ENCODE measurements at regions not wholly inside any gene's neighbourhood (a gene's known extent, or its start where the extent isn't known, plus 50 kb on each side); places are given as distances from the start of the nearest gene placed in this dataset.

DNA sequence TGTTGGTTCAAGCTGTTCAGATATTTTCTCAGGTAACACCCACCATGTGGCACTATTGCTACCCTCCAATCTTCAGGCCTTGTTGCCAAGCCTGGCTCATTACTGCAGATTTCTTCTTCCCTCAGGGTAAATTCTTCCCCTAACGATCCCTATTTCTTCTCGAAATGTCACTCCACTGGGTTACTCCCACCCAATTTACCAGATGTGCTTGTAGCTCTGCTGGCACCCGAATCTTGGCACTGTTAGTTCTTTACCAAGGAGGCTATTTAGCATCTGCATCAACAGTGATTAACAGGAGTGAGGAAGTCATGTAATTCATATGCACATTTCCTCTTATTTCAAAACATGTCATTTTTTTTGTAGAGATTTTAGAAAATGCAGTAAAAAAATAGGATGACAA, 217.1 kb upstream of the CYRIA start (continued):
- no peak for TF ChIP-seq NRF1 (IDR thresholded peaks at IDR 0.05; ENCODE audit: low read depth, low read length)

- Histone ChIP-seq H3K4me2 (no peak overlapping the region), H3K9me2 (no peaks in the 10 kb centered on the region), H3K4me1 (ENCODE audit: control insufficient read depth in 1 of 2, insufficient read depth in 2 of 2, low read depth in 1 of 2, low read length in 1 of 2) (no peaks in the 10 kb centered on the region; a peak in 2 of 4 replicates), H3F3A (replicated peaks; ENCODE audit: insufficient read depth) (no peaks in the 10 kb centered on the region), H2AFZ (ENCODE audit: low read depth) (no peak overlapping the region), H3K27ac (ENCODE audit: low read depth in 2 of 2, low read length in 1 of 2) (no peak overlapping the region), H3K9me3 (no peaks in the 10 kb centered on the region), H3K4me3 (ENCODE audit: low read depth in 2 of 2, low read length in 1 of 2) (no peak overlapping the region), H3K36me3 (replicated peaks in 1 of 2; ENCODE audit: control insufficient read depth in 1 of 2, insufficient read depth in 2 of 2, low read length in 1 of 2) (no peaks in the 10 kb centered on the region), H3K9ac (no peak overlapping the region), H3K79me2 (ENCODE audit: insufficient read depth) (no peaks in the 10 kb centered on the region), H3K27me3 (ENCODE audit: insufficient read depth) (no peaks in the 10 kb centered on the region), H4K20me1 (ENCODE audit: insufficient read depth) (no peaks in the 10 kb centered on the region)
- POLR2A ChIA-PET: no interaction called here
- TF ChIP-seq MAX (IDR thresholded peaks at IDR 0.05; ENCODE audit: low read depth) (no peak), FOXM1 (IDR thresholded peaks at IDR 0.05; ENCODE audit: low read depth) (no peak), FOSL2 (IDR thresholded peaks at IDR 0.05; ENCODE audit: borderline replicate concordance, low read depth) (no peak), EZH2phosphoT487 (IDR thresholded peaks at IDR 0.05; ENCODE audit: borderline replicate concordance, low read depth) (no peak), POLR2AphosphoS5 (IDR thresholded peaks at IDR 0.05; ENCODE audit: low read depth, low read length) (no peak), YY1 (IDR thresholded peaks at IDR 0.05; ENCODE audit: low read depth) (no peak), SIN3A (IDR thresholded peaks at IDR 0.05; ENCODE audit: borderline replicate concordance, low read depth, low read length) (no peak), RAD21 (IDR thresholded peaks at IDR 0.05; ENCODE audit: low read length) (no peak), GABPA (IDR thresholded peaks at IDR 0.05; ENCODE audit: low read depth) (no peak), ELF1 (IDR thresholded peaks at IDR 0.05) (no peak), EP300 (IDR thresholded peaks at IDR 0.05; ENCODE audit: borderline replicate concordance in 1 of 2, low read depth in 1 of 2, low read length in 1 of 2) (no peak)
- TF ChIP-seq, protein P1, sequence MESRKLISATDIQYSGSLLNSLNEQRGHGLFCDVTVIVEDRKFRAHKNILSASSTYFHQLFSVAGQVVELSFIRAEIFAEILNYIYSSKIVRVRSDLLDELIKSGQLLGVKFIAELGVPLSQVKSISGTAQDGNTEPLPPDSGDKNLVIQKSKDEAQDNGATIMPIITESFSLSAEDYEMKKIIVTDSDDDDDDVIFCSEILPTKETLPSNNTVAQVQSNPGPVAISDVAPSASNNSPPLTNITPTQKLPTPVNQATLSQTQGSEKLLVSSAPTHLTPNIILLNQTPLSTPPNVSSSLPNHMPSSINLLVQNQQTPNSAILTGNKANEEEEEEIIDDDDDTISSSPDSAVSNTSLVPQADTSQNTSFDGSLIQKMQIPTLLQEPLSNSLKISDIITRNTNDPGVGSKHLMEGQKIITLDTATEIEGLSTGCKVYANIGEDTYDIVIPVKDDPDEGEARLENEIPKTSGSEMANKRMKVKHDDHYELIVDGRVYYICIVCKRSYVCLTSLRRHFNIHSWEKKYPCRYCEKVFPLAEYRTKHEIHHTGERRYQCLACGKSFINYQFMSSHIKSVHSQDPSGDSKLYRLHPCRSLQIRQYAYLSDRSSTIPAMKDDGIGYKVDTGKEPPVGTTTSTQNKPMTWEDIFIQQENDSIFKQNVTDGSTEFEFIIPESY (IDR thresholded peaks at IDR 0.05; ENCODE audit: borderline replicate concordance, low read depth): no peak
- DNase-seq: no peak
- CTCF ChIA-PET: interaction anchor here (1.6 kb wide), 1 partner anchor 15 kb away, joined by 3 read pairs; no protein-coding TSS in a partner anchor
Measured at GRCh38 chr2:16881122-16881521, 215.5 kb upstream of the CYRIA start.

GRCh38 chr2:16871411-16871810, 205.8 kb upstream of the CYRIA start:
- Histone ChIP-seq H3K9me2 (no peaks in the 10 kb centered on the region), H3K9ac (no peak overlapping the region), H3F3A (replicated peaks; ENCODE audit: insufficient read depth) (no peaks in the 10 kb centered on the region), H3K27ac (ENCODE audit: low read depth in 2 of 2, low read length in 1 of 2) (no peak overlapping the region), H3K4me1 (ENCODE audit: control insufficient read depth in 1 of 2, insufficient read depth in 2 of 2, low read depth in 1 of 2, low read length in 1 of 2) (no peaks in the 10 kb centered on the region; a peak in 1 of 4 replicates), H3K36me3 (replicated peaks in 1 of 2; ENCODE audit: control insufficient read depth in 1 of 2, insufficient read depth in 2 of 2, low read length in 1 of 2) (no peaks in the 10 kb centered on the region), H3K79me2 (ENCODE audit: insufficient read depth) (no peaks in the 10 kb centered on the region), H4K20me1 (ENCODE audit: insufficient read depth) (no peaks in the 10 kb centered on the region), H2AFZ (ENCODE audit: low read depth) (no peak overlapping the region), H3K9me3 (no peaks in the 10 kb centered on the region), H3K4me2 (no peak overlapping the region), H3K4me3 (ENCODE audit: low read depth in 2 of 2, low read length in 1 of 2) (no peak overlapping the region), H3K27me3 (ENCODE audit: insufficient read depth) (no peaks in the 10 kb centered on the region)
- DNase-seq: no peak
- 11% methylated on average over 2 of the region's 2 CpGs for WGBS (ENCODE audit: low lambda C conversion rate)
- TF ChIP-seq RXRA (IDR thresholded peaks at IDR 0.05; ENCODE audit: borderline replicate concordance, low read depth): no peak
- TF ChIP-seq, protein P2, sequence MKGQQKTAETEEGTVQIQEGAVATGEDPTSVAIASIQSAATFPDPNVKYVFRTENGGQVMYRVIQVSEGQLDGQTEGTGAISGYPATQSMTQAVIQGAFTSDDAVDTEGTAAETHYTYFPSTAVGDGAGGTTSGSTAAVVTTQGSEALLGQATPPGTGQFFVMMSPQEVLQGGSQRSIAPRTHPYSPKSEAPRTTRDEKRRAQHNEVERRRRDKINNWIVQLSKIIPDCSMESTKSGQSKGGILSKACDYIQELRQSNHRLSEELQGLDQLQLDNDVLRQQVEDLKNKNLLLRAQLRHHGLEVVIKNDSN (IDR thresholded peaks at IDR 0.05; ENCODE audit: borderline replicate concordance, low read depth): no peak
- no peak for TF ChIP-seq MAX (IDR thresholded peaks at IDR 0.05; ENCODE audit: low read depth)
- TF ChIP-seq YY1 (IDR thresholded peaks at IDR 0.05; ENCODE audit: low read depth): no peak
- no peak for TF ChIP-seq SIN3A (IDR thresholded peaks at IDR 0.05; ENCODE audit: borderline replicate concordance, low read depth, low read length)
- no peak for TF ChIP-seq RFX5 (IDR thresholded peaks at IDR 0.05; ENCODE audit: low read length)
- no peak for TF ChIP-seq RAD21 (IDR thresholded peaks at IDR 0.05; ENCODE audit: low read length)
- TF ChIP-seq FOXJ3 (CRISPR knock-in tag; IDR thresholded peaks at IDR 0.05): no peak
- TF ChIP-seq JUND (IDR thresholded peaks at IDR 0.05): no peak
- no peak for TF ChIP-seq ELF1 (IDR thresholded peaks at IDR 0.05)
- no peak for TF ChIP-seq EZH2phosphoT487 (IDR thresholded peaks at IDR 0.05; ENCODE audit: borderline replicate concordance, low read depth)
- TF ChIP-seq FOXM1 (IDR thresholded peaks at IDR 0.05; ENCODE audit: low read depth): no peak
- TF ChIP-seq NFIC (IDR thresholded peaks at IDR 0.05; ENCODE audit: borderline replicate concordance): no peak
- TF ChIP-seq TCF12 (IDR thresholded peaks at IDR 0.05): no peak
- TF ChIP-seq CHD2 (IDR thresholded peaks at IDR 0.05; ENCODE audit: low read length, partially characterized antibody): no peak
- TF ChIP-seq EP300 (IDR thresholded peaks at IDR 0.05; ENCODE audit: borderline replicate concordance in 1 of 2, low read depth in 1 of 2, low read length in 1 of 2): no peak
- TF ChIP-seq, protein P1 (IDR thresholded peaks at IDR 0.05; ENCODE audit: borderline replicate concordance, low read depth): no peak
- ChIA-PET POLR2A (no interaction called here), CTCF (interaction anchor here (0.7 to 1.4 kb wide), 3 partner anchors 10 to 36 kb away, joined by 3 read pairs; no protein-coding TSS in a partner anchor)
